Activated CD4-positive, alpha-beta T cell treated with anti-CD3 and anti-CD28 coated beads, Interleukin-10, Interleukin-2, amounts not matched to agents 100 ng/mL and 50 ng/mL, durations not matched to agents 16 hours and 8 hours (primary cell): ENCODE measurements at regions not wholly inside any gene's neighbourhood (a gene's known extent, or its start where the extent isn't known, plus 50 kb on each side); places are given as distances from the start of the nearest gene placed in this dataset.
"Not testable (repeated sequence)": the region's sequence is repeated elsewhere in the genome, so short reads cannot be mapped to it uniquely, and the experiment has no call there.

Source experiments
- DNase-seq: peaks from one replicate; pipeline ENCODE4 v3.0.0-alpha.2; 2020

GRCh38 chr1:177708406-177708805 lies 261.5 kb downstream of the SEC16B start:
- DNase-seq: no peak

DNA sequence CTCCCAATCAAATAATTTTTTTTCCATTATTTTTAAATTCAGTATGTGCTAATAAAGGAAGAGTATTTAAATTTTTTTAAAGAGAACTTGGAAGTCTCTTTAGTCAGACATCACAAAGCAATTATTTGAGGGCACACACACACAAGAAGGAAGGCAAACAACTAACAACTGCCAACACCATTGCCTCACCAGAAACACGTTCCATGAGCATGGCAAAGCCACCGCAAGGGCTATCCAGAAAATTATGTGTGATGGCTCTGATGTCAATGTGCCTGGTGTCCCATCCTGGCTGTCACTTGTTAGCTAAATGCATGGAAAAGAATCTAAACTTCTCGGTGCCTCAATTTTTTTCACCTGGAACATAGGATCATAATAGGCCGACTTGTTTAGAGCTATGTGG lies 262.9 kb downstream of the SEC16B start:
- no peak for DNase-seq

DNA sequence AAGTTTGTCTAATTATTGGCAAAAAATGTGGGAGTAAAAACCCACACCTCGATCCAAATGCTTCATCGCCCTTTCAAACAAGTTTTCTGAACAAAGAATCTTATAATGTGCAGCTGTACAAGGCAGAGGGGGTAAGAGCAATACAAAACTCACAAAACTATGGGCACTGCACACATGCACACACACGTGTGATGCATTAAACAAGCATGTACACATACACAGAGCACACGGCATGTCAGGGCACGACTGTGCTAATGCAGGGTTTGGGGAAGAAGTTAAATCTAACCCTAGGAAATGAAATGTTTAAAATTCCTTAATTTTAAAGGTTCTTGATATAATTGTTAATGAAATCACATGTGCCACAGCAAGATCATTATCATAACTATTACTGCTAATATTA lies 264.0 kb downstream of the SEC16B start:
- no peak for DNase-seq

DNA sequence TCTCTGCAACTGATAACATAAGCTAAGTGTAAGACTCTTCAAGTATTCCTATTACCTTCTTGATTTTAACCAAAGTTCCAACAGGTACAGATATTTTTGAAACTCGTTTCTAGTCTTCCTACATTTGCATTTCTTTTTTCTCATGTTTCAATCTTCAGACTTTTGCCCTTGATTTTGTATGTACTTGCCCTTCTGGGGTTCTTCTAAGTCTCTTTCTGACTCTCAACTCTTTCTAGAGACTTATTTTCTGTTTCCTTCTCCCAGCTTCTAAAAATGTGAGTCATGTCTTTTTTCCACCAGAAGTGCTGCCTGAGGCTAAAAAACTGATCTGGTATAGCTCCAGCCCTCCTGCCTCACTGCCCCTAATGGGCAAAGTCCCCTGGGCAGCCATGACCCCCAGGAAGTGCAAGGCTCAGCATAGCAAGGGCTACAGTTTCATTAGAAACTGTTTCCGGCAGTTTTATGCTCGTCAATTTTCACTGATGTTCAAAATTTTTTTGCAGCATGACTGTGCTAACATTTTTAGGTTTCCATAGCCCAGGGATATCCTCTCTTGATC lies 265.9 kb downstream of the SEC16B start:
- no peak for DNase-seq

- DNase-seq: no peak
Observed at GRCh38 chr1:177701654-177702353, 268.1 kb downstream of the SEC16B start.

DNA sequence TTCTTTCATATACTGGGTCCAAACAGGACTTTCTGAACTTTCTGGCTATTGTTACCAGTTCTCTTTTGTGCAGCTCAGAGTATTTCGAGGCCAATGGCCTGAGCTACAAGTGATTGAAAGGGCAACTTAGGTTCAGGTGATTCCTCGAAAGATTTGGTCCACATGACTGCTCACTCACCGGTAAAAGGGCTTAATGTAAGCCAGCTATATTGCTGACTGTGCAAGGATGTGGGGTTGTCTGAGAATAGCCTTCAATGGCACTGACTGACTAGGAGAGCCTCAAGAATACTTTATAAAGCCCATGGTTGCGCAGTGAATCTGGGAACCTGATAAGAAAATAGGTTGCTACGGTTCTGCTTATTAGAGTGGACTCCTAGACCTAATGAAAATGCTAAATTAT lies 269.0 kb downstream of the SEC16B start:
- no peak for DNase-seq

- no peak for DNase-seq
Observed at GRCh38 chr1:177690996-177691395, 278.9 kb downstream of the SEC16B start.

- DNase-seq: no peak
Observed at GRCh38 chr1:177687544-177687943, 282.3 kb downstream of the SEC16B start.

- DNase-seq: no peak
Observed at GRCh38 chr1:177686933-177687332, 282.9 kb downstream of the SEC16B start.

- no peak for DNase-seq
Observed at GRCh38 chr1:177669161-177669560, 300.7 kb downstream of the SEC16B start.

GRCh38 chr1:177665935-177666334 lies 303.9 kb downstream of the SEC16B start:
- DNase-seq: no peak

DNA sequence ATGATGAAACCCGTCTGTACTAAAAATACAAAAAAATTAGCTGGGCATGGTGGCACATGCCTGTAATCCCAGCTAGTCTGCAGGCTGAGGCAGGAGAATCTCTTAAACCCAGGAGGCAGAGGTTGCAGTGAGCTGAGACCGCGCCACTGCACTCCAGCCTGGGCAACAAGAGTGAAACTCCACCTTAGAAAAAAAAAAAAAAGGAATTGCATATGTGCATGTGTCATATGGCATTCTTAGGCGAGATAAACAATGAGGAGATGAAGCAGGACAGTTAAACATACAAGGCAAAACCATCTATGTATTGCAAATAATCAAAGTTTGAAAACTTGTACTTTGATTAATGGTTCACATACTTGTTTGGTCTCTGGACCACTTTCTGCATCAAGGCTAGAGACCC lies 305.1 kb downstream of the SEC16B start:
- DNase-seq: not testable (repeated sequence)

- DNase-seq: no peak
Observed at GRCh38 chr1:177660188-177660587, 309.7 kb downstream of the SEC16B start.

DNA sequence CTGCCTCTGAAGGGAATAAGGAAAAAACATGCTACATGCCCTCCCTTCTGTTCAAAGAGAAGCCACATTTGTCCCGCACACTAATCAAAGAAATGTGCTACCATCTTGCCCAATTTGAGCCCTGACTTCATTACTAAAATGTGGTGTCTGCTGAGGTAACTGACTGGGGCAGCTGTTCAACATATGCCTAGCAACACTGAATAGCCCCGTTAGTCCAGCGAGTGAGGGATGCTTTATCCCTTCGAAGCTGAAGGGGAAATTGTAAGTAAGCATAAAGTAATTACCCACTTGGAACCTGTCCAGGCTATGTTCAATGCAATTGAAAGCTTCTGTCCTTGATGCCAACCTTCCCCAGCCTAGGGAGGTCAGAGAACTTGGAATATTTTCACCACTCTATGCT lies 310.6 kb downstream of the SEC16B start:
- no peak for DNase-seq

GRCh38 chr1:177656598-177656997 lies 313.3 kb downstream of the SEC16B start:
- no peak for DNase-seq

- DNase-seq: no peak
Observed at GRCh38 chr1:177650947-177651346, 318.9 kb downstream of the SEC16B start.

GRCh38 chr1:177648731-177649265 lies 321.1 kb downstream of the SEC16B start:
- no peak for DNase-seq

DNA sequence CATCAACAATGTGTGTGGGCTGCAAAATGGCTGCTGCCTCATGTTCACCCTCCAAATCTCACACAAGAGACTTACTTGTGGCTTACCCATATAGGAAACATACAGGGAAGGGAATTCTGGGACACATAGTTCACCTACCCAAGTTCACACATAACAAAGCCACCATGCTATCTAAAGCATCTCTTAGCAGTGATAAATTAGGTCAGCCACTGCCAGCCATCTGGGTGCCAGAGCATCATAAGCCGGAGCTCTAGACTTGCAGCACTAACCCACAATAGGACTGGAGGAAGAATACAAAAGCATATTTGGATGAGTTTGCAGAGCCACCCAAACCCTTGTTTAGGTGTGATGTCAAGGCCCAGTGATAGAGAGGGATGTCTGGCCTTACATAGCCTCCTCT lies 321.7 kb downstream of the SEC16B start:
- DNase-seq: no peak

DNA sequence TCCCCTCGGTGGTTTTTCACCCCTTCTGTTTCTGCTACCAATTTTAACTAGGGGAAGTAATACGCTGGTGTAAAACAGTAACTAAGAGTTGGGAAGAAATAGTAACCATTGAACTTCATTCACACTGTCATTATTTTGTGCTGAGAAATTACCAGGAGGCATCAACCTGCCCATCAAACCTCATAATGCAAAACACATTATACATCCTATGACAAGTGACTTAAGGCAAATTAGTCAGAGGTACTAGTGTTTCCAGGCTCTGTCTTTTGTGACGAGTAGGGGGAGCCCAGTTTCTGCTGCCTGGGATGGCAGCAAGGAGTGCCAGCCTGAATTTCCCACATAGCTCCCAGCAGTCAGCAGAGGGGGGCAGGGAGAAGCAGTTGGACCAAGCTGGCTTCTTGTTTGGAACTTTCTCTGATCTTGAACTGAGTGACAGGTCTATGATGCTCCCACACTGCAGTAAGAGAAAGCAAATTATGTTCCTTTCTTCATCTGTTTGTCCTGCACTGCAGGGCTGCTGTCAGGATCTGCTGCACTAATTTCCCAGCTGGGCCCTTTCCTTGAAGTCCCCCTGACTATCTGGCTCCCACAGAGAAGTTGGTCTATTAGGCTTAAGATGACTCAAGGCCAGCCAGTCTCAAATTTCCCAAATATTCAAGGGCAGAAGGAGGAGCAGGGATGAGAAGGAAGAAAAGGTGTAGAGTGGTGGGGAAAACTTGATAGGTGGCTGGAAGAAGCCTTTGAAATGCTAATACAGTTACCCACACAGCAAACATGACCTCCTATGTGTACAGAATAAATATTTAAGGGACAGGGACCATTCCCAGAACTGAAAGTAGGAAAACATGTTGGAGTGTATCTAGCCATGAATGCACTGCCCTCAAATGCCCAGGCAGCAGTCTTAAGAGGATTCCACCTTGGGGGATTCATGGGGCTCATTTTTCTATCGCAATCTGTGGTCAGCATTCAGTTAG lies 322.8 kb downstream of the SEC16B start:
- no peak for DNase-seq

GRCh38 chr1:177645491-177646190 lies 324.2 kb downstream of the SEC16B start:
- no peak for DNase-seq

DNA sequence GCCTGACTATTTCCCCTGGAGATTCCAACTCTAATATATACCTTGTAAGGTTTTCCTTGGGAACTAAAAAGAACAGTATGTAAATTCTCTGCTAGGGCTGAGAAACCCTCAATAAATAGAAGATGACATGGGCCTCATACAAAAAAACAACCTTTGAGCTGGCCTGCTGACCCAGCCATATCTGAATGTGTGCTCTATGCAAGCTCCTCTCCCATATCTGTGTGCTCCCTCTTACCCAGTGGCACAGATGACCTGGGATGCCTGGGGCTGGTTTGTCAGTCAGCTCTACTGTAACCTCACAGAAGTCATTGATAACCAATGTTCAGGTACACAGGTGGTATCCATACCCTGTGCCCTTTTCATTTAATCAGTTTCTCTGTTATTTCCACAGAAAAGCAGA lies 329.2 kb downstream of the SEC16B start:
- DNase-seq: no peak

DNA sequence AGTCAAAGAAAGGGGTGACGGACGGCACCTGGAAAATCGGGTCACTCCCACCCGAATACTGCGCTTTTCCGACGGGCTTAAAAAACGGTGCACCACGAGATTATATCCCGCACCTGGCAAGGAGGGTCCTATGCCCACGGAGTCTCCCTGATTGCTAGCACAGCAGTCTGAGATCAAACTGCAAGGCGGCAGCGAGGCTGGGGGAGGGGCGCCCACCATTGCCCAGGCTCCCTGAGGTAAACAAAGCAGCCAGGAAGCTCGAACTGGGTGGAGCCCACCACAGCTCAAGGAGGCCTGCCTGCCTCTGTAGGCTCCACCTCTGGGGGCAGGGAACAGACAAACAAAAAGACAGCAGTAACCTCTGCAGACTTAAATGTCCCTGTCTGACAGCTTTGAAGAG lies 335.7 kb downstream of the SEC16B start:
- DNase-seq: not testable (repeated sequence)
